Brain pericyte (primary cell): ENCODE measurements at regions not wholly inside any gene's neighbourhood (a gene's known extent, or its start where the extent isn't known, plus 50 kb on each side); places are given as distances from the start of the nearest gene placed in this dataset.
"Not testable (repeated sequence)": the region's sequence is repeated elsewhere in the genome, so short reads cannot be mapped to it uniquely, and the experiment has no call there.

Experiments
- DNase-seq: peaks from one replicate; pipeline ENCODE4 v3.0.0-alpha.2; 2012; ENCODE audit warnings: low read depth, low spot score

DNA sequence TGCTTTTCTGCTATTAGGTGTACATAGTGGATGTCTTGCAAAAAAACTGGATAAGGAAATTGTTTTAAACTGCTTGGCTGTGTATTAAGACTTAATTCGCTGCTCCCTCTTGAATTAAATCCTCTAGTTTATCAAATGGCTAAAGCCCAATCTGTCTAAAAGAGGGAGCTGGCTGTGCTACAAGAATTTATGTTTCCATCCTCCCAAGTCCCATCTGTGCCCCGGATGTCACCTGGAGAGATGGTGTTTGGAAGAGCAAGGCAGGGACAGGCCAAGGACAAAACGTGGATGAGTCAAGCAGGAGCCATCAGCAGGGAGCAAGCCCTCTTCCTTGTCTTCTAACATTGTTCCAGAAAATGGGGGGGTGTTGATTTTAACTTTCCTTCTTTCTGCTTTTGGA, 171.3 kb upstream of the LCORL start:
- no peak for DNase-seq

DNA sequence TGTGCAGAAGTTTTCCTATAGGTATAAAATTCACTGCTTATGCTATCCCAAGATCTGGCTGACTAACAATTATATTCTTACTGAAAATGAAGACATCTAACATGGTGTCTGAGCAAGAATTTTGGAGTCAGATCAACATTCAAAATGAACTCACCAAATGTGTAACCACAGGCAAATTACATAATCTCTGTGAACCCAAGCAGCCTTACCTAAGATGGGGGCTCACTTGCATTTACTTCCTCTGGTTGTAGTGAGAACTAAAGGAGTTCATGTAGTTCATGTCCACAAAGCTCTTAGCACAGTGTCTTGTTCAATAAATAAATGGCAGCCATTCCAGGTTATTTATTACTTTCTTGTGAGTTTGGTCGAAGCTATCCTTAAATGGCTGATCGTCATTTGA, 163.9 kb upstream of the LCORL start:
- DNase-seq: no peak

DNA sequence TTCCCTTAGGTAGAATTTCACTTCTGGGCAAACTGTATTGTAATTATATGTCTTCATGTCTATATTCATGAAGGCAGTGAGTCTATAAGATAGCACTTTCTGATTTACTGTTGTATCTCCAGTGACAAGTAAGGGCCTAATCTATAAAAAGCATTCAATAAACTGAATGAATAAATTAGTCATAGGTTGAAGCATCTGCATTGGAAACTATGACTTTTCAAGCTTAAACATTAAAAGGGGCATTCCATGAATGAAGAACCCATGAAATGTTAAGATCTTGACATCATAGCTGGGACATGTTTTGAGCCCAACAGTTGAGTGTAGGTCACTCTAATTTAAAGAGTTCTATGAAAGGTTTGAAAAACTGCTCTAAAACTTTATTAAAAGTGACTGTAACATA, 159.3 kb upstream of the LCORL start:
- DNase-seq: no peak

DNA sequence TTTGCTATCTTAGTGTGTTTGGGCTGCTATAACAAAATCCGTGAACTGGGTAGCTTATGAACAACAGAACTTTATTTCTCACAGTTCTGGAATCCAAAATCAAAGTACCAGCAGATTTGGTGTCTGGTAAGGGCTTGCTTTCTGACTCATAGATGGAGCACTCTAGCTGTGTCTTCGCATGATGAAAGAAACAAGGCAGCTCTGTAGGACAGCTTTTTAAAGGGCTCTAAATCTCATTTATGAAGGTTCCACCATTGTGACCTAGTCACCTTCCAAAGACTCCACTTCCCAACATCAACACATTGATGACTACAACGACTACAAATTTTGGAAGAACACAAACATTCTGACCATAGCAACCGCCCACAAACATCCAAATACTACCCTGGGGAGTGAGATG, 158.6 kb upstream of the LCORL start:
- no peak for DNase-seq

DNA sequence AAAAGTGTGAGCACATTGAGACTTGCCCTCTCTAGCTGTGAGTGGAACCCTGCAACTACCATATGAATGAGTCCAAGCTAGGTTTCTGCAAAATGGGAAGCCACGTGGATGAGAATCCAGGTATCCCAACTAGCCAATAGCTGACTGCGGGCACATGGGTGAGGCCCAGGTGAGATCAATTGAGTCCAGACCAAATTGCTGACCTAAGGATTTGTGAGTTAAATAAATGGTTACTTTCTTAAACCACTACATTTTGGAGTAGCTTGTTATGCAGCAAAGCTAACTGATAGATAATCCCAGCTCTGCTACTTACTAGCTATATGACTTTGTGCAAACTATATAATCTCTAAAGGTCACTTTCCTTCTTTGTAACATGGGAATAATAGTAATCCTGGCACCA, 150.3 kb upstream of the LCORL start:
- no peak for DNase-seq

DNA sequence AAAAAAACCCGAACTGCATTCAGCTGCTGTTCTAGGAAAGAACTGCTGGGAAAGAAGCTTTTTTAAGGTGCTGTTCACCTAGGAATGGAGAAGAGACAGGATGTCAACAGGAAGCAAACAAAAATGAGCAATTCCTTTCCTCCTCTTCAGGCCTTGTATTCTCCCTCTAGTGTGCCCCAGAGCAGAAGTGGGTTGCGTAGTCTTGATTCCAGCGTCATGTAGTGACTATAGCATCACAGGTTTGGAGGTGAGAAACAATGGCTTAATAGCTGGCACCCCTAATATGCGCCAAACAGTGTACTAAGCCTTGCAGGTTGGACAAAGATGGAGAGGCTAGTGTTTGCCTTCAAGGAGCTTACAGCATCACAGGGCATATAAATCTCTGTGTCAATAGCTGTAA, 146.3 kb upstream of the LCORL start:
- no peak for DNase-seq

DNA sequence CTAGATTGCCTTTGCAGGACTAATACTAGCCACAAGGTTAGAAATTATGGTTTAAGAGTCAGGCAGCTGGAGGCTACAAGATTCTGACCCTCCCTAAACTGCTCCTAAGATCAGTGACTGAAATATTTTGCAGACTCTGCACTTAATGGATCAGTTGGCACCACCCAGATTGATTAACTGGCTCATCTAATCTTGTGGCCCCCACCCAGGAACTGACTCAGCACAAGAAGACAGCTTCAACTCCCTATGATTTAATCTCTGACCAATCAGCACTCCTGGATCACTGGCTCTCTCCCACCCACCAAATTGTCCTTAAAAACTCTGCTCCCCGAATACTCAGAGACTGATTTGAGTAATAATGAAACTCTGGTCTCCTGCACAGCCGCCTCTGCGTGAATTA, 145.4 kb upstream of the LCORL start:
- DNase-seq: no peak

DNA sequence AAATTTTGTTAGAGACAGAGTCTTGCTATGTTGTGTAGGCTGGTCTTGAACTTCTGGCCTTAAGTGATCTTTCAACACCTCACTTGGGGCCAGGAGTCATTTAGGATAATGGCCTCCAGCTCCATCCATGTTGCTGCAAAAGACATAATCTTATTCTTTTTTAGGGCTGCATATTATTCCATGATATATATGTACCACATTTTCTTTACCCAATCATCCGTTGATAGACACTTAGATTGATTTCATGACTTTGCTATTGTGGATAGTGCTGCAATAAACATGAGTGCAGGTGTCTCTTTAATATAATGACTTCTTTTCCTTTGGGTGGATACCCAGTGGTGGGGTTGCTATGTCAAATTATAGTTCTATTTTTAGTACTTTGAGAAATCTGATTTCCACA, 140.9 kb upstream of the LCORL start:
- DNase-seq: no peak

DNA sequence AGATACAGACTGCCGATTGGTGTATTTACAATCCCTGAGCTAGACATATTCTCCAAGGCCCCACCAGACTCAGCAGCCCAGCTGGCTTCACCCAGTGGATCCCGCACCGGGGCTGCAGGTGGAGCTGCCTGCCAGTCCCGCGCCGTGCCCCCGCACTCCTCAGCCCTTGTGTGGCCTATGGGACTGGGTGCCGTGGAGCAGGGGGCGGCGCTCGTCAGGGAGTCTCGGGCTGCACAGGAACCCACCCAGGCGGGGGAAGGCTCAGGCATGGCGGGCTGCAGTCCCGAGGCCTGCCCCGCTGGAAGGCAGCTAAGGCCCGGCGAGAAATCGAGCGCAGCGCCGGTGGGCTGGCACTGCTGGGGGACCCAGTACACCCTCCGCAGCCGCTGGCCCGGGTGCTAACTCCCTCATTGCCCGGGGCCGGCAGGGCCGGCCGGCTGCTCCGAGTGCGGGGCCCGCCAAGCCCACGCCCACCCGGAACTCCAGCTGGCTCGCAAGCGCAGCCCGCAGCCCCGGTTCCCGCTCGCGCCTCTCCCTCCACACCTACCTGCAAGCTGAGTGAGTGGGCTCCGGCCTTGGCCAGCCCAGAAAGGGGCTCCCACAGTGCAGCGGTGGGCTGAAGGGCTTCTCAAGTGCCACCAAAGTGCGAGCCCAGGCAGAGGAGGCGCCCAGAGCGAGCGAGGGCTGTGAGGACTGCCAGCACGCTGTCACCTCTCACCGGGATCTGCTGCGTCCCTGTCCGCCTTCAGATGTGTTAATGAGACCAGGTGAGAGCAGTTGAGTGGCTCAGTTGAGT, 137.8 kb upstream of the LCORL start:
- DNase-seq: not testable (repeated sequence)

DNA sequence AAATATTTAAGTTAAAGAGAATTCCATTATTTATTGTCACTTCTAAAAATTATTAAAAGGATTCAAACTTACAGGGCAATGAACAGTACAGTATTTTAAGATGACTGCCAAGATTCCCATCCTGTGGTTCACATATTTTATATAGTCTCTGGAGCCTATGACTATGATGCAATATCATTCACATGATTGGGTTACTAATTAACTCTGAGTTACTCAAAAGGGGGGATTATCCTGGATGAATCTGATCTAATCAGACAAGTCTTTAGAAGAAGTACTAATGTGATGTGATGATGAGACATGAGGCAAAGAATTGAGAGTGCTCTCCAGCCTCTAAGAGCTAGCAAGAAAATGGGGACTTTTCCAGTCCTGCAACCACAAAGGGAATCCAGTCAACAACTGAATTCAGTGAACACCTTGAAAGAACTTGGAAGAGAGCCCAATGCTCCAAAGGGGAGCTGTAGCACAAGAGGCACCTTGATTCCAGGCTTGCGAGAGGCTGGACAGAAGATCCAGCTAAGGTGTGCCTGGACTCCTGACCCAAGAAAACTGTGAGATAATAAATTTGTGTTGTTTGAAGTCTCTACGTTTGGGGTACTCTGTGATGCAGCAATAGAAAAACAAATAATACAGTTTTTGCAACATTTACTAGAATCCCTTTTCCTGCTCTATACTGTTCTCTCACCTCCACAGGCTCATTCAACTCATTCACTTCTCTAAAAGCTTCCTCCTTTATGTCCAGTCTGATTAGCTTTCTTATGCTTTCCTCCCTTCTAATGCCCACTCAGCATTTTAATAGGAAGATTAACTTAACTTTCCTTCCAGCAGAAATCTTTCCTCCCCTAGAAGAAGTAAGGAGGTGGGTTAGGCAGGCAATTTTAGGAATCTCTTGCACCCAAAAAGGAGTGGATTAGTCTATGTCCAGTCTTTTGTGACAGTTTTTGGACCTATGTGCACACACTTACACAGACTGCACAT, 133.8 kb upstream of the LCORL start:
- DNase-seq: no peak

DNA sequence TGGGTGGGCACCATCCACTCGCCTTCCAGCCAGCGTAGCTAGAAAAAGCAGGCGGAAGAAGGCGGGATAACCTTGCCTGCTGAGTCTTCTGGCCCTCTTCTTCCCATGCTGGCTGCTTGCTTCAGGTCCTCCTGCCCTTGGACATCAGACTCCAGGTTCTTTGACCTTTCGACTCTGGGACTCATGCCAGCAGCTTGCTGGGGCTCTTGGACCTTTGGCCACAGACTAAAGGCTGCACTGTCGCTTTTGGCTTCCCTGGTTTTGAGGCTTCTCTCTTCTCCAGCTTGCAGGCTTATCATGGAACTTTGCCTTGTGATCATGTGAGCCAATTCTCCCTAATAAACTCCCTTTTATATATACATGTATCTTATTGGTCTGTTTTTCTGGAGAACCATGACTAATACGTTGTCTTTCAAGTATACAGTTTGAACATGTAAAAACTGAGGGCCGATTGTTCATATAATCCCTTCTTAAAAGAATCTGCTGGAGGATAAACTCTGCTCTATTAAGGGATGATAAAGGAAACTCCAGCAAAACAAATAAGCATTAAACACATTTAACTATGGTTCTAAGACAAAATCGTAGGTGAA, 116.6 kb upstream of the LCORL start:
- DNase-seq: no peak

DNA sequence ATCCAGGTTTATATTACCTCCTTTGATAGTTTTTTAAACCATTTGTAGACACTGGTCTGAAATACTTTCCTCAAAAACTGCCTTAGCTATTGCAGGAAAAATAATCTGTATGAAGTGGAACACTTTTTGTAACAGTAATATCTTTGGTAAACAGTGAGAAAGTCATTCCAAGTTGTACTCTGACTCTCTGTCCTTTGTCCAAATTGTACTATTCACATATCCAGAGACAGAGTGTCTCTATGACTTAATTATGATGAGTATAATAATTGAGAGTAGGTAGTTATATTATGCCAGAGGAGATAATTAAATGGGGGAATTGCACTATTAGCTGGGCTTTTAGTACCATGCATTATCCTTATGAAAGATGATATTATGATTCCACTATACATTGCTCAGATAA, 112.6 kb upstream of the LCORL start:
- no peak for DNase-seq

DNA sequence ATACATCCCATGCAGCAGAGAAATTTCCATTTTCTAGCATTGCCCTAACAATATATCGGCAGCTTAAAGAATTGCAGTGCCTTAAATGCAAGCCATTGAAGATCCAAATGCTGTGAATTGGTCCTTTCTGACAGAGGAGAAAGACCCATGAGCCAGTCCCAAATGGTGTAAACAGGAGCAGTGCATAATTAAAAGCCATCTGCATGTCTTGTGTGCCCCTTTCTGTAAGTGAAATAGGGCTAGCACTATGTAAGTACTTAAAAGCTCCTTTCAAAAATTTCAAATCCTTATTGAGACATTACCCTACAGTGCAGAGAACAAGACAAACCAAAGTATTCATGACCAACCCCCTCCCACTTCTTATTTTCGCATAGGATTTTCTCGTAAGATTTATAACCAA, 108.7 kb upstream of the LCORL start:
- DNase-seq: no peak

DNA sequence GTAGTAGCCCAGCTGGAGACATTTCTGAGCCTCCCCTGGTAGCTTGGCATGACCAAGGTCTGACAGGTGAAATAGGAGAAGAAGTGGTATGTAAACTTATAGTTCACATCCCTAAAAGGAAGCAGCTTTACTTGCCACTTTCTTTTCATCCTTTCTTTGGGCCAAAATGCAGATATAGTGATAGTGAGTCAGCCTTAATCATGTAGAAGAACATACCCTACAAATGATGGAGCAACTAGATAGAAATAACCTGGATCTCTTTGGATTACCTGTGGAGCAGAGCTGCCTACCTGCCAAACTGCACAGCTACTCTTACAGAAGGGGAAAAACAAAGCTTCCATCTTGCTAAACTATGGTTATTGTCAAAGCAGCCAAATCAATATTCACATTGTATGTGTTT, 106.7 kb upstream of the LCORL start:
- DNase-seq: no peak

DNA sequence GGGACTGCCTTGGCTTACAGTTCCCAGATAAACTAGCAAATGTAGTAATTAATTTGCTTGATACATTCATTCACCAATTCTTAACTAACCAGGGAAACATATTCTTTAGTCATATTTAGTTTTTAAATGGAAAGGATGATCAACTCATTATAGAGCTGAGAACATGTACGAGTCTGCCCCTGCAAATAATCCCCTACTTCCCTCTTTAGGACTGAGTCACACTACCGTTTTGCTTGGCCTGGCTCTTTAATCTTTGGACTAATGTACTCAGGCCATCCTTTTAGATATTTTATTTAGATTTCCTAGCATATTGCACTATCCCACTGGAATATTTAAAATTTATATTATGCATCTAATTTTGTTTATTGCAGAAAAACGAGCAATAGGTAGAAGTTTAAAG, 105.5 kb upstream of the LCORL start:
- DNase-seq: no peak

DNA sequence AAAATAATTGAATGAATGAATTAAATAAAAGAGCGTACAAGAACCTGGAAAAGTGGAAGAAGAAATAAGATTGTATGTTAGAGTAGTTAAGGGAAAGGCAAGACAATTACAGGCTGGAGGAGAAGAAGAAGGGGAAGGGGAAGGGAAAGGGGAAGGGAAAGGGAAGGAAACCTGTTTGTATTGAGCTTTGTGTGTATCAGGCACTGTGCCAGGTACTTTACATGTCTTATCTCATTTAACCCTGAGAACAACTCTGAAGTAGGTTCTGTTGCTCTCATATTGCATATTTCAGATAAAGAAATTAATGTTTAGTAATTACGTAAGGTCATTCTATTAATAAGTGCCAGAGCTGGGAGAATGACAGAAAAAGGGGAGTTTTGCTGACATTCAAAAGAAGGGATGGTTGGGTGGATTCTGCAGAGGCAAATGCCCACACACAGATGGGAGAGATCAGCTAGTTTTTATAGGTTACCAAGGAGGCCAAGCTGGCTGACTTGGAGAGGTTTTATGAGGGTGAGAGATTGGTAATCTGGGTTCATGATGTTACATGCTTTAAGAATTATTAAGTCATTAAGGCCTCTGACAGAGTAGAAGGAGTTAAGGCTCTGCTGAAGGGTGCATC, 92.3 kb upstream of the LCORL start:
- DNase-seq: no peak

DNA sequence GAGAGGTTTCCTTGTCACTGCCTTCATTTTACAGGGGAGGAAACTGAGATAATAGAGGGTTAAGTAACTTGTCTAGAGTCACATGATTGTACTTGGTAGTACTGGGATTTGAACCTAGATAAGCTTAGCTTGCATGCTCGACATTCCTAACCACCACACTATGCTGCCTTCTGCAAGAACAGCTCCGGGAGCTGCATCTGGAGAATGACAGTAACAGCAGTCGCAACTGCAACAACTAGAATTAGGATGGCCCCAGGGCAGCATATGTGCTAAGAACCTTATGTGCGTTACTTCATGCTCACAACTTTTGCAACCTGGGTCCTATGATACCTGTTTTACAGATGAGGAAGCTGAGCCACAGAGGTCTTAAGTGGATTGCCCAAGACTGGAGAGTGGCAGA, 89.5 kb upstream of the LCORL start:
- DNase-seq: no peak

DNA sequence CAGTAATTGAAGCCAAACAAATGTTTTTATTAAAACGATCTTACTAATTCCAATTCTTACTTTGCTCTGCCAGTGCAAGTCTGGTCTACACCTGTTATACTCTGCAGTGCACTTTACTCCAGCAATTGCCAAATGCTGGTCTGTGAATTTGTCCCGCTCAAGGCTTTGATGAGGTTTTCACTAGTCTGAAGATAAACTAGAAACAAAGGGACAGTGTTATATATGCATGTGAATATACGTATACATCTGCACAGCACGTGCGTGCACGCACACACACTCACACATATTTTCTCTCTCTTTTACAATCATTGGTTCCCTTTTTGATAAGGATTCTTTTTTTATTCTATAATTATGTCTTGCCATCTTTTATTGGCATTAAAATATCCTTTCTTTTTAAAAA, 88.5 kb upstream of the LCORL start:
- DNase-seq: no peak

DNA sequence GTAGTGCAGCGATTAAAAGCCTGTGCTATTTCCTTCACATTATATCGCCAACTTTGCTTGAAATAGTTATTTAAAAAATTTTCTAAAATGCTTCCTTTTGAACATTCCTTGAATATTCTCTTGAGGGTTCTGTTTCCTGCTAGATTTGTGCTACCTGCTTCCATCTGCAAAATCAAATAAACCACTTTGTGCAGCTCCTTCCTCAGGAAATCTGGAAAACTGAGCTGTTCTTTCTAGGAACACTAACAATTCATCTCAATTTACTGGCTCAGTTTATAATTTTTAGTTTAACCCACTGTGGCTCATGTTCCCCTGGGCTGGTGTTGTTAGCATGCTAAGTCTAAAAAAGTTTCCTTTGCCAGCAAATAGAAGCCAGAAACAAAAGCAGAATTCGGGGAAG, 88.1 kb upstream of the LCORL start:
- no peak for DNase-seq

DNA sequence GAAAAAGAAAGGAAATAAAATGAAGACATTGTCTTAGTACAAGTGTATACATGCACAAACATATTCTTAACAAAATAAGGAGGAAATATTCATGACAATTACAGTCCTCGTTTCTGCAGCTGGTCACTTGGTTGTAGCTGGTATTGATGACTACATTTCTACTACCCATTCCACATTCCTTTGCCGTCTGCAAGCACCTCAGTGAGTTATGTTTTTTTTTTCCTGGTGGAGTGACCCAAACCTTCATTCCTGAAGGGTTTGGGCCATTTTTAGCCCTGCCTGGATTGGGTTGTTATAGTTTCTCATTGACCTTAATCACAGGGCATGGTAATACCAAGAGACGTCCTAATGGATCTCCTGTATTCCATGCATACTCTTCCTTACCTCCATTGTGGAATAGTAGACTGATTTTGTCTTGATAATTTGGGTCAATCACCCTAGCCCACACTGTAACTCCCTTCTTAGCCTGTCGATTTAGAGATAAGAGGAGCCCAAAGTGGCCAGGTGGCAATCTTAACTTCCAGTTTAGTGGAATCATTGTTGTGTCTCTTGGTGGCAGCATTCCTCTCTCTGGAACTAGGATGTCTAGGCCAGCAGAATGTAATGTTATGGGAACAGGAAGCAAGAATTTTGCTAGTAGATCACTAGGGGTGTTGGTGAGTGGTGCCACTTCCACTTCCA, 86.4 kb upstream of the LCORL start:
- not testable (repeated sequence) for DNase-seq

DNA sequence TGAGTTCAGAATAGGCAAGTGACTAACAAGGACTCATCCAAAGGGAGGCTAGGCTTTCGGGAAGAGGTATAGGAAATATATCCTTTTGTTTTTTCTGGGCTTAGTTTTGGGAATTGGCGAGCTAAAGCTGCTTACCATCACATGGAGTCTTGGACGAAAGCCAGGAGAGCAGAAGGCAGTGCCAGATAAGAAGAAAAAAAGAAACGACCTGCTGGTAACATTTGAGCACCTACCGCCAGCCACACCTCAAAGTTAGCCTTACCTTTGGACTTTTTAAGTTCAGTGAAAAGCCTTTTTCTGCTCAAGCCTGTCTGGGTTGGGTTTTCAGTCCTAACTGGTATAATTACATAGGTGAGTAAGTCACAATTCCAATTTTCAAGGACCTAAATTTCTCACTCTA, 85.1 kb upstream of the LCORL start:
- no peak for DNase-seq
